ENCODE measurements at regions not wholly inside any gene's neighbourhood (a gene's known extent, or its start where the extent isn't known, plus 50 kb on each side); places are given as distances from the start of the nearest gene placed in this dataset.

GRCh38 chr1:4330805-4331766, 323.3 kb upstream of the AJAP1 start:
- no peak for DNase-seq

GRCh38 chr1:4331767-4332163, 322.6 kb upstream of the AJAP1 start:
- DNase-seq: no peak

- no peak for DNase-seq
Measured at GRCh38 chr1:4336507-4336906, 317.9 kb upstream of the AJAP1 start.

- no peak for DNase-seq
Measured at GRCh38 chr1:4341421-4341820, 313.0 kb upstream of the AJAP1 start.

GRCh38 chr1:4344065-4344732, 310.2 kb upstream of the AJAP1 start:
- DNase-seq: no peak

- DNase-seq: no peak
Measured at GRCh38 chr1:4345094-4345493, 309.3 kb upstream of the AJAP1 start.

GRCh38 chr1:4346131-4346530, 308.3 kb upstream of the AJAP1 start:
- no peak for DNase-seq

GRCh38 chr1:4351453-4351852, 303.0 kb upstream of the AJAP1 start:
- DNase-seq: no peak

GRCh38 chr1:4353090-4353856, 301.1 kb upstream of the AJAP1 start:
- DNase-seq: no peak

GRCh38 chr1:4355839-4356238, 298.6 kb upstream of the AJAP1 start:
- no peak for DNase-seq

- DNase-seq: no peak
Measured at GRCh38 chr1:4362314-4363044, 291.9 kb upstream of the AJAP1 start.

- no peak for DNase-seq
Measured at GRCh38 chr1:4366091-4366490, 288.3 kb upstream of the AJAP1 start.

GRCh38 chr1:4367230-4367777, 287.1 kb upstream of the AJAP1 start:
- no peak for DNase-seq

- no peak for DNase-seq
Measured at GRCh38 chr1:4369335-4369734, 285.1 kb upstream of the AJAP1 start.

GRCh38 chr1:4371849-4372248, 282.6 kb upstream of the AJAP1 start:
- DNase-seq: no peak

- no peak for DNase-seq
Measured at GRCh38 chr1:4375812-4376211, 278.6 kb upstream of the AJAP1 start.

- DNase-seq: peak; percentile 2
Measured at GRCh38 chr1:4379451-4380175, 274.8 kb upstream of the AJAP1 start.

GRCh38 chr1:4380564-4381168, 273.7 kb upstream of the AJAP1 start:
- no peak for DNase-seq

GRCh38 chr1:4393191-4393590, 261.2 kb upstream of the AJAP1 start:
- DNase-seq: no peak

- DNase-seq: no peak
Measured at GRCh38 chr1:4394366-4394765, 260.0 kb upstream of the AJAP1 start.

GRCh38 chr1:4395158-4395557, 259.3 kb upstream of the AJAP1 start:
- no peak for DNase-seq

Data from CD4-positive, alpha-beta T cell treated with Interleukin-17A for 1 hour (primary cell).